ENCODE measurements at regions not wholly inside any gene's neighbourhood (a gene's known extent, or its start where the extent isn't known, plus 50 kb on each side); places are given as distances from the start of the nearest gene placed in this dataset.

DNA sequence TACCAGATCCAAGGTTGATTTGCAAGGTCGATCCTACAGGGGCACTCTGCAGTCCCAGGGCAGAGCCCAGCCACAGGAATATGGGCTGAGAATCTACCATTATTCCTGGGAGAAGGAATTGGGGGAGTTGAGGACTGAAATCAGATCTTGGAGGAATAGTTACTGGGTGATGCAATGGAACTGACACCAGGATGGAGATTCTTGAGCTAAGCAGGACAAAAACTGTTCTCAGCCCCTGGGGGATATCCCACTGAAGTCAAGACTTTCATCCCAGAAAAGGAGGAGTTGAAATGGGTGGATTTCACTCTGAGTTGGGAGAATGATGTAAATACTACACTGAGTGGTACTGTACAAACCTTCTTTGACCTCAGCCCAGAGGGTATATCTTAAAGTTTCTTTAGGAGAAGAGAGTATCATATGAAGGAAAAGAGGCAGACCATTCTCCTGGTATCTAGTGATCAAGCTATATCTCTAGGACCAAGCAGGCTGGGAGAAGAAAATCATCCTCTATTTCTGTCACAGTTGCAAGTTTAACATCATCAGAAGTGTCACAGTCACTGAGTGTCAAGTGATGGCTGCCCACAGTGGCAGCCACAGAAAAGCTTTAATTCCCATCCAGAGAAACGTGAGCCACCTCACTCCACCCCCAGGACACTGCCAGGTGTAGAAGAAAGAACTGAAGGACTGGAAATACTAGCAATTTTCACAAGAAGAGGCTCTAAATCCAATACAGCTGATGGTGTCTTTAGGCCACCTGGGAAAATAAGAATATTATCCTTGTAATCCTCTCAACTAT is 181.9 kb downstream of the NUAK1 start:
- H3K27me3 ChIP-seq: no peaks in the 10 kb centered on the region
- H3K9me3 ChIP-seq: no peaks in the 10 kb centered on the region
- DNase-seq: no peak
- 62 to 66% methylated on average over 2 of the region's 2 CpGs for WGBS, 2 donors
- H3K4me3 ChIP-seq: no peak overlapping the region
- TF ChIP-seq, protein P1, sequence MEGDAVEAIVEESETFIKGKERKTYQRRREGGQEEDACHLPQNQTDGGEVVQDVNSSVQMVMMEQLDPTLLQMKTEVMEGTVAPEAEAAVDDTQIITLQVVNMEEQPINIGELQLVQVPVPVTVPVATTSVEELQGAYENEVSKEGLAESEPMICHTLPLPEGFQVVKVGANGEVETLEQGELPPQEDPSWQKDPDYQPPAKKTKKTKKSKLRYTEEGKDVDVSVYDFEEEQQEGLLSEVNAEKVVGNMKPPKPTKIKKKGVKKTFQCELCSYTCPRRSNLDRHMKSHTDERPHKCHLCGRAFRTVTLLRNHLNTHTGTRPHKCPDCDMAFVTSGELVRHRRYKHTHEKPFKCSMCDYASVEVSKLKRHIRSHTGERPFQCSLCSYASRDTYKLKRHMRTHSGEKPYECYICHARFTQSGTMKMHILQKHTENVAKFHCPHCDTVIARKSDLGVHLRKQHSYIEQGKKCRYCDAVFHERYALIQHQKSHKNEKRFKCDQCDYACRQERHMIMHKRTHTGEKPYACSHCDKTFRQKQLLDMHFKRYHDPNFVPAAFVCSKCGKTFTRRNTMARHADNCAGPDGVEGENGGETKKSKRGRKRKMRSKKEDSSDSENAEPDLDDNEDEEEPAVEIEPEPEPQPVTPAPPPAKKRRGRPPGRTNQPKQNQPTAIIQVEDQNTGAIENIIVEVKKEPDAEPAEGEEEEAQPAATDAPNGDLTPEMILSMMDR (IDR thresholded peaks at IDR 0.05): no peak
- peak in 6 of 8 donors; percentile 14 to 78 (median 28) for ATAC-seq
- H3K36me3 ChIP-seq: no peaks in the 10 kb centered on the region
- H3K27ac ChIP-seq: peak overlapping the region in 4 of 10 donors; percentile 14 to 51 (median 32)
- peaks cover 0 to 53% (median 20%) of the 10 kb centered on the region in 9 donors for H3K4me1 ChIP-seq
- intact Hi-C loops (cut with DNase I): loop anchor here in 1 of 10 donors (10.0 kb wide), 1 partner anchor 178 kb away; the partner anchor contains the start of gene NUAK1

DNA sequence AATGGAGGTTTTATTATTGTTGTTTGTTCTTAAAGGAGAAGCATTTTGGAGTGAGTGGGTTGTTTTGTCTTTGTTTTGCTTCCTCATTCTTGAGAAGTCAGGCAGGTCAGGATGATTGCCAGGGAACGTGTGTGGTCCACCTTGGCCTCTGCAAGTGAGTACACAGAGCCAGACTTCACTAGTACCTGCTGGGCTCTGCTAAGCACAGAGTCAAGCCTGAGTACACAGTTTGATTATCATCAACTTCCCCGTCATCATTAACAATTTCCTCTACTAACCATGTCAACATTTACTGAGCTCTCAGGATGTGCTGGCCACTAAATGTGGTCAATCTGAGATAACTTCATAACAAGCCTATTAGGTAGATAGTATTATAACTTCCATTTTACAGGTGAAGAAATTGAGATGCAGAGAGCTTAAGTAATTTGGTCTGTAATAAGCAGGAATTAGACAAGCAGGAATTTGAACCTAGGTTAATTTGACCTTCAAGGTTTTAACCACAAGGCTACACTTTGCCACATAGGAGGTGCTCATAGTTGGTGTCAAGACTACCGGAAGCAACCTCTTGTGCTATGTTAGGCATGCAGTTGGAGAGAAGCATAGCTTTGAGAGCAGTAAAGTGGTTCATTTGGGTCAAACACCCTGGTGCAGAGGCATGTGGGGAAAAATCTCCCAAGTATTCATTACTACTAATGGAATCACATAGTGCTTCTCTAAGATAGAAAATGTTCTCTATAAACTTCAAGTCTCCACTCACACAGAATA is 178.3 kb downstream of the NUAK1 start:
- 41 to 42% methylated on average over 3 of the region's 3 CpGs for WGBS, 2 donors
- Histone ChIP-seq H3K36me3 (no peaks in the 10 kb centered on the region), H3K9me3 (no peaks in the 10 kb centered on the region), H3K4me1 (peaks cover 0 to 45% (median 16%) of the 10 kb centered on the region in 9 donors), H3K27ac (peak overlapping the region in 4 of 10 donors; percentile 2 to 46 (median 14)), H3K4me3 (no peak overlapping the region), H3K27me3 (no peaks in the 10 kb centered on the region)
- ATAC-seq: peak in 4 of 8 donors; percentile 39 to 56 (median 52)
- intact Hi-C loops (cut with DNase I): loop anchor here in 1 of 10 donors (10.0 kb wide), 1 partner anchor 174 kb away; the partner anchor contains the start of gene NUAK1
- DNase-seq: no peak
- TF ChIP-seq, protein P1 (IDR thresholded peaks at IDR 0.05): no peak

DNA sequence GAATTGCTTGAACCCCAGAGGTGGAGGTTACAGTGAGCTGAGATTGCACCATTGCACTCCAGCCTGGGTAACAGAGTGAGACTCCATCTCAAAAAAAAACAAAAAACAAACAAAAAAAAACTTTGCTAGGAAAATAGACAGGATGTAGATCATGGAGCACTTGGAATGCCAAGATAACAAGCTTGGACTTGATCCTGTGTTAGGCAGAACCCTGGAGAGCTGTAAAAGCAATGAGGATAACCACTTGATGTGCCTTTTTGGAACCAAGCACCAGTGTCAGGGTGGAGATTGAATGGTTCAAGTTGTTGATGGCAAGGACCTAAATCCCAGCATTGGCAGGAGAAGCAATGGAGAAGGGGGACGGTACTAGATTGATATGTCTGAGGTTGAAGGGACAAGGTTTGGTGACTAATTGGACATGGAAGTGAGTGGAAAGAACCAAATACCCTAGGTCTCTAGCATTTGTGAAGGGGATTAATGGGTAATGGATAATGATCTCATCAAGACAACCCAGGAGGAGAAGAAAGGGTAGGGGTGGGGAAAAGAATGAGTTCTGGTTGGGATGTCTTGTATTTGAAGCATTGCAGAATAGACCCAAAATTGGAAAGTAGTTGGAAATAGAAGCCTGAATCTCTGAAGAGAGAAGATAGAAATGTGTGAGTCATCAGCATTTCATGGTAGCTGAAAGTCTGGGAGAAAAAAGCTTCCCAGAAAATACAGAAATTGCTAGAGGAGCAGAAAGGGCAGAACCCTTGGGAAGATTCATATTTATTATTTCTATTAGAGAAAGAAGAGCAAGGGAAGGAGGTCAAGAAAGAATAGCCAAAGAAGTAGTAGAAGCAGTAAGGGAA is 176.7 kb downstream of the NUAK1 start:
- 78 to 79% methylated on average over 1 of the region's 1 CpG for WGBS, 2 donors
- intact Hi-C loops (cut with DNase I): loop anchor here in 1 of 10 donors (10.0 kb wide), 1 partner anchor 173 kb away; the partner anchor contains the start of gene NUAK1

More for the DNA sequence above, 176.7 kb downstream of the NUAK1 start:
- Histone ChIP-seq H3K4me1 (peaks cover 2 to 45% (median 13%) of the 10 kb centered on the region in 9 donors), H3K9me3 (no peaks in the 10 kb centered on the region), H3K27me3 (no peaks in the 10 kb centered on the region), H3K4me3 (no peak overlapping the region), H3K27ac (peak overlapping the region in 1 of 10 donors; percentile 9), H3K36me3 (no peaks in the 10 kb centered on the region)
- TF ChIP-seq, protein P1 (IDR thresholded peaks at IDR 0.05): no peak
- no peak for DNase-seq
- no peak for ATAC-seq

All from heart right ventricle (tissue), 16 donors.